Superior temporal gyrus (tissue), 1 donor: ENCODE measurements at regions not wholly inside any gene's neighbourhood (a gene's known extent, or its start where the extent isn't known, plus 50 kb on each side); places are given as distances from the start of the nearest gene placed in this dataset.

ENCODE experiments used
- DNase-seq: peaks from one replicate; pipeline ENCODE4 v3.0.0-alpha.2; 2016; ENCODE audit errors: extremely low spot score

DNA sequence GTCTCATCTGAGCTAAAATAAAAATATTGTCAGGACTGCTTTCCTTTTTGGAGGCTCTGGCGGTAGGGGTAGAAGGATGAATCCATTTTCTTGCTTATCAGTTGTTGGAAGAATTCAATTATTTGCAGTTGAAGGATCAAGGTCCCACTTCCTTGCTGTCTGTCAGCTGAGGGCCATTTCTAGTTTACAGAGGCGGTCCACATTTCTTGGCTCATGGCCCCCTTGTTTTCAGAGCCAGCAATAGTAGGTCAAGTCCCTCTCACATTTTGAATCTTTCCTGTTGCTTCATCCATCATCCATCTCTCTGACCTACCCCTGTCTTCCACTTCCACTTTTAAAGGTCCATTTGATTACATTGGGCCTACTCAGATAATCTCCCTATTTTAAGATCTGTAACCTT, 1099.3 kb upstream of the DIAPH2 start:
- no peak for DNase-seq

DNA sequence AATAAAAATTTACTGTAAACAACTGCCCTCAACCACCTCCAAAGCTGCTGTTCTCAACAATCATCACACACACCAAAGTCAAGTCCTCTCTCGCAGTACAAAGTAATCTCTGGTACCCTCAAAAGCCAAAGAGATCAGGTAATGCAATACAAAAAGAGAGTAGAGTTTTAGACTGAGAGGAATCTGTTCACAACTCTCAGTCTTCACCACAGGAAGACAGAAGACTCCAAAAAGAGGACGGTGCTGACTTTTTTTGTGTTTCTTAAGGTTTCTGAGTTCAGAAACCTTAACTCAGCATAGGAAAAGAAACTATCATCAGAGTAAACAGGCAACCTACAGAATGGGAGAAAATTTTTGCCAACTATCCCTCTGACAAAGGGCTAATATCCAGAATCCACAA, 1072.3 kb upstream of the DIAPH2 start:
- DNase-seq = no peak

DNA sequence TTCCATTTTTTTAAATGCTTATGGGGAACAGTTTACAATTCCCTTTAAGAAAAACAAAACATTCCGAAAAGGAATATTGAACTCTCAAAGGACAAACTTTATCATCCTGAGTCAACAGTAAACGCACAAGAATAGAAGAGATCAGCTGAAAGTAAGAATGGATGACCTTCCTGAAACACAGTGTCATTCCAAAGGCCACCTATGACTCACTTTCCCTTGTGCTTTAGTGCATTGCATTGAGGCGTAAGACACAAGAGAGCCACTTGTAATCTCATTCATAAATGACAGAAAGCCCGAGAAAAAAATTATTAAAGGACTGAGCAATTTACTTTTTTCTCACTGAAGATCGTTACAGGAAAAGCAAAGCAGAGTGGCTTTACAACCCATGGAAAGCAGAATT, 1062.4 kb upstream of the DIAPH2 start:
- DNase-seq = no peak

DNA sequence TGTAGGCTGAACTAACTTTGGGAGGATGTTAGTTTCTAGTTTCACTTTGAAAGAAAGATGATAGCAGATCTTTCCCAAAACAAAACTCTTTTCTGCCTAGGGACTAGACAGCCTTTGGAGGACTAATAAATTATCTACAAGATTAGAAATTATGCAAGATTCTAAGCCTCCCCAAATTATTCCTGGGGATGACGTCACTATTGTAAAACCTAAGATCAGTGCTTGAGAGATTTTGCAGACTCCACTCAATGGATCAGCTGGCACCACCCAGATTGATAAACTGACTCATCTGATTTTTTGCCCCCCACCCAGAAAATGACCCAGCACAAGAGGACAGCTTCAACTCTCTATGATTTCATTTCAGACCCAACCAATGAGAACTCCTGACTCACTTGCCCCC, 1057.9 kb upstream of the DIAPH2 start:
- no peak for DNase-seq

DNA sequence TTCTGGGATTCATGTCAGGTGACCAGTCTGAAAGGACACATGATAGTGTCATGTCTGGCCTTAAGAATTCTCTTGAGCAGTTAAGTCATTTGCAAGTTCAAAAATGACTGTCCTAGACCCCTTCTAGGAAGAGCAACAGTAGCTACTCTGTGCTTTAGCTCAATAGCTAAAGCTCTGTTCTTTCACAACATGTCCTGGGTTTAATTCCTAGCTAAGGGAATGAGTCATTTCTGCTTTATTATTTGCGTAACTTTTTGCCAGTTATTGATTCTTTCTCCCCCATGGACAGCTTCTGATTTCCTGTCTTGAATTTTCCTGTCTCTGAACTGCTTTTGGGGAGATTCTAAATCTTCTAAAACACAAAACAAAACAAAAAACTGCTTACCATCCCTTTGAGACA, 1055.8 kb upstream of the DIAPH2 start:
- DNase-seq = no peak

DNA sequence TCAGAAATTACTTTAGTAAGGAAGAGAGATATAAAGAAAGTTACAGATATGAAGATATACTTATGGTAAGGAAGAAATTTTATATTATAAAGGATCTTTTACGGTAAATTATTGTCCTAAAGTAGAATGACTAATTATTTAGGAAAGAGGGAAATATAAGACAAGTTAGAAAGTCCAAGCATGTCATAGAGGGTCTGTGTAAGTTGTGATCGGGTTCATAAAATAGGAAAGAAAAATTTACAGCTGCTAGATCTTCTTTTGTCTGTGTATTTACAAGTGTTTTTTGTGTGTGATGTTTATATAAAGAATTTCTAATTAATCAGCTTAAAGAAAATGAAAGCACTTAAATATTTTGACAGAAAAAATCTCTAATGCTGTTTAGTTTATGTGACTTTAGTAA, 1054.9 kb upstream of the DIAPH2 start:
- DNase-seq = no peak

DNA sequence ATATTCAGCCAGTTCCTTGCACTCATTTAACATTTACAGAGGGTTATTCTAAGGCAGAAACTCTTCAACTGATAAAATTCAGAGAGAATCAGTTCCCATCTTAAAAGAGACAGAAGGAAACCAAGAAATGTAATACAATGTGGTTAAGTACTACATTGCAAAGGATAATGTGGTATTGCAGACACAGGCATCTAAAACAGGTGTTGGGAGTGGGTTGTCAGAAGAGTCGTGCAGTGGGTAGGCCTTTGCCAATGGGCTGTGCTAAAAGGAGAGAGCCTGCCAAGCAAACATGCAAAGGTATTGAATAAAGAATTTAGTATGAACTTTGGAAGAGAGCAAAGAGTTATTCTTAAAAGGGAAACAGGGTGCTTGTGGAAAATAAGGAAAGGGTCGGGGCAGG, 1044.4 kb upstream of the DIAPH2 start:
- DNase-seq = no peak

DNA sequence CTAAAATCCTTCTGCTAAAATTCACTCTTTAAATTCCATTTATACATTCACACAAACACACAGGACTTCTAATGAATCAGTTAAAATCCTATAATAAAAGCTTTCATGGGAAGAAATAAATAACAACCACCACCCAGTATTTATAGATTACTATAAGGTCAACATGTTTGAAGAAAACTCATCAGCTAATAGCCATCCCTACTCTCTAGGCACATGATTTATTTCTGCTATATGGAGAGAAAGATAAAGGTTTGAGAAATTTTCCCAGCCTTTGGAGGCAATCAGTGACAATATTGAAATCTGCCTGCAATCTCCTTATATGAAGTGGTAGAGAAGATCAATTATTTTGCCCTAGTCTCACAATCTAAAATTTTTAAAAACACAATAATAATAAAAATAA, 1038.9 kb upstream of the DIAPH2 start:
- DNase-seq = no peak

DNA sequence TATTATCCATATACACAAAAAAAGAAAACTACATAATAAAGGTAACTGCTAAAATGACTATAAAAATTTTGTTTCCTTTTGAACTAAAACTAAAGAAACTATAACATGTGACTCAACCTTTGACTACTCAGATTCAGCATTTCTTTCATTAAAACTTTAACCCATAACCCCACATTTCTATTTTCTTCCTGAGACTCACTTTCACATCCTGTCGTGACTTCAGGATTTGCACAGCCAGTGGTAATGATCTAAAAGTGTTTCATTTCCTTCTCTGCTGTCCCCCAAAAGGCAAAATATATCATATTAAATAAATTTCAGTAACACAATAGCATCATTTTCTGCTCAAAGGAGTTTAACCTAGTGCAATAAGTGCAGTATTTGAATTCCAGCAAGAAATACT, 1022.4 kb upstream of the DIAPH2 start:
- no peak for DNase-seq

DNA sequence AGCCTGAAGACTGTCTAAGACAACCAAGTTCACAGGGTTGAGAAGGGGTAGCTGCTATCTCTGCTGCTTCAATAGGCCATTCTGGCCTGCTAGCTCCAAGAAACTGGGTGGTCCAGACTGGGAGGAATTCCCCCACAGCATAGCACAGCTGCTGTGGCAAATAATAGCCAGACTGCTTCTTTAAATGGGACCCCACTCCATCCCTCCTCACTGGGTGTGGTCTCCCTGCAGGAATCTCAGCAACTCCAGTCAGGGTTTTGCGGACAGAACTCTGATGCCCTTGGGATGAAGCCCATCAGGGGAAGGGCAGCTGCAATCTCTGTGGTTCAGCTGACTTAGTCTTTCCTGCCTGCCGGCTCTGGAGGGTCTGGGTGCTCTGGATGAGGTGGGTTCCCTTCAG, 1018.6 kb upstream of the DIAPH2 start:
- no peak for DNase-seq

DNA sequence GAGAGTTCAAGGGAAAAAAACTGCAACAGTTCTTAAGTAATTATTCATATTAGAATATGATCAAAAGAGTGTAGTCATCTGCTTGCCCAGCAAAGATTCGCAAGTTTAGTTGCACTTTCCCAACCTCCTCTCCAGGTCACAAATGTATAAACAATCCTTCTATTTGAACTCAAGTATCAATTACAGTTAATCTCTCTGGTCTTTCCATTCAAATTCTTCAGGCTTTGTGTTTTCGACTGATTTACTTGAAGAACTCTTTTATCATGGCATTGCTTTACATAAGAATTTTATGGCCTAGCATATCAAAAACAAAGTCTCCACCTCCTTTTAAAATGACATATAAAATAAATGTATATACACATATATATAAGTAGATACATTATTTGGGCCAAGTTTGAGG, 1009.6 kb upstream of the DIAPH2 start:
- no peak for DNase-seq

DNA sequence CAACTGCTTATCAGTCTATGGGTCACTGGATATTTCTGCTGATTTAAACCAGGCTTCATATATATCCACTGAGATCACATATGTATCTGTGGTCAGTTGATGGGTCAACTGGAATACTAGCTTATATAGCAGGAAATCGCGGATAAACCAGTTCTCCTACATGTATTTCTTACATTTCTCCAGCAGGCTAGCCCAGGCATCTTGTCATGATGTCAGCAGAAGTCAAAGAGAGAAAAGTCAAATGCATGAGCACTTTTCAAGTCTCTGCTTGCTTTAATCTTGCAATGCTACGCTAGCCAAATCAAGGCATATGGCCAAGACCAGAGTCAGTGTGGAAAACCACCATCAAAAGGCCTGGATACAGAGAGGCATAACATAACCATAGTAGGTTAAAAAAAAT, 1008.8 kb upstream of the DIAPH2 start:
- DNase-seq = no peak

DNA sequence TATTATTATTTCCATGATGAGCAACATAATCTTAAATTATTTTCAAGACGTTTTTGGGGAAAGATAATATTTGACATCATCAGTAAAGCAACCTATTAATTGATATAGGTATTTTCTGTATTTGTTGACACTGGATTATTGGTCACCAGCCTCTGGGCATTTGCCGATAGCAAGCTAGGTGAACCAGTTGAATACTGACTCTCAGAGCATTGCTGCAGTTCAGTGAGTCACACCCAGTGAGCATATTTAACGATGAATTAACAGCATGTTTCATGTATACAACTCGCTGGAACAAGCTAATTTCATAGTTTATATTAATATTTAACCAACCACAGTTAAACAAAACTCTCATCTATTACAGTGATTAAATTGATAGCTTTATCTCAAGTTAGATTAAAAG, 1006.0 kb upstream of the DIAPH2 start:
- no peak for DNase-seq

DNA sequence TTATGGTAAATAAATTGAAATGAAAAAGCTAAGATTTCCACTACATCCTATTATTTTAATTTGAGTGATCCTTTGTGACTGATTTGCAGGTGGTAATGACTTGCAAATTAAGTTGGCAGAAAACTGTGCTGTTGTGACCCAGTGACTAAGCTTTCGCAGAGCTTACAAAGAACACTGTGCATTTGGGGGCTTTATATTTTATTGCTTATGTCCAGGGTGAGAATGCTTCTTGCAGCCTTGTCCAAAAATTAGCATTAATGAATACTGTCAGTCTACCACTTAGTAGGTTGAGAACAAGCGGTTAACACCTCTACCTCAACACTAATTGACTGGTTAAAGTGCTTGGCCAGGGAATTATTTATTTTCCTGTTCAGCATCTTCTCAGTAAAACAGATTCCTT, 991.3 kb upstream of the DIAPH2 start:
- DNase-seq = peak; percentile 7

DNA sequence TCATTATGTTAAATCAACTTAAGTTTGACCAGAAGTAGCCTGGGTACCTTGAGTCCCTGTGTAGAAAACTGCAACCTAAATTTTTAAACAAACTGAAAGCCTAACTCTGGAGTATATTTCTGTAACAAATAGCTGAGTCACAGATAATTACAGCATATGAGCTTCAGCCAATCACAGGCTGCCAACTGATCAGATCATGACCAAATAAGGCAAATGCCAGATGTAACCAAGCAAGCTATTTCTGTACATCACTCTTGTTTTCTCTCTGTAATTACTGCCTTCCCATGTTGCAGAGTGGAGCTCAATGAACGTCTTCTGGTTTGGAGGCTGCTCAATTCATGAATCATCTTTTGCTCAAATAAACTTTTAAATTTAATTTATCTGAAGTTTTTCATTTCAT, 980.9 kb upstream of the DIAPH2 start:
- DNase-seq = no peak

DNA sequence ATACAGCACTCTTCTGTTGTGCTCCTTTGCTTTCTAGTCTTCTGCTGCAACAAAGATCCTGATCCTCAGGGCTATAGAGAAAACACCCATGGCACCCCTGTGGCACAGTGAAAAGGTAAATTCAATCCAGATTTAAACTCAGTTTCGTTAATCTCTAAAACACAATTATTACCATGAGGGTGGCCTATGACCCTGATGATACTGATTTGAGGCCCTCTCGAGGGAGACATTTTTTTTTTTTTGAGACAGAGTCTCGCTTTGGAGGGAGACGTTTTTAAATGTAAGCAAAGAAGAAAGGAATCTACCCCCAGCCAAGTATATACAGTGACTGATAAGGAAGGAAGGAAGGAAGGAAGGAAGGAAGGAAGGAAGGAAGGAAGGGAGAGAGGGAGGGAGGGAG, 967.8 kb upstream of the DIAPH2 start:
- DNase-seq = no peak

DNA sequence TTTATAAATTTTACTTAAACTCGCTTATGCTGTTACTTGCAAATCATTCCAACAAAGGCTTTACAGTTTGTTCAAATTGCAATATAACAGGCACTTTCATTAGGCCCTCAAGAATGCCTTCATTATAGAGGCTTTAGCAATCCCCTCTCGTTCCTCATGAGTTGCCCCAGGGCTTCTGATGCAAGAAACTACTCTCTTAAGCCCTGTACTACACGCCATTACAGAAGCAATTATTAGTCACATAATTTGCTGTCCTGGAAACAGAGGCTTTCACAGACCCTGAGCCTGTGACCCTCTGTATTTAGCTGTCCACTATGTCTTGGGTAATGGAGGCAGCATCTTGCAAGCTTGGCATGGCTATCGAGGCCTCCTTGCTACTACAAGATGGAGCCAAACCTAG, 965.9 kb upstream of the DIAPH2 start:
- no peak for DNase-seq

DNA sequence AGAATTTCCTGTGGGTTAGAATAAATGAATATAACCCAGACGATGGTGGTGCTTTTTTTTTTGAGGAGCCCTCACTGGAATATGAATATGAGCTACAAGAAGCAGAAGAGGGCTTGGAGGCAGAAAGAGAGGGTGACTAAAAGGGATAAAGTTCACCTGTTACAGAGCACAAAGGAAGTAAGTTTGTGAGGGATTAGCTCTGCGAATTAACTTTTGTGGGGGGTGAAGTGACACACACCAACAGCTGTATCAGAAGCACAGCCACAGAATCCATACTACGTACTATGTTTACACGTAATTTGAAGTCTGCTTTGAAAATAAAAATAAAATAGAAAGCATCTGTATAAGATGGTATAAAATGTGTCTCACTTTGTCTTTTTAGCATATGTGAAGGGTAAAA, 963.6 kb upstream of the DIAPH2 start:
- no peak for DNase-seq

DNA sequence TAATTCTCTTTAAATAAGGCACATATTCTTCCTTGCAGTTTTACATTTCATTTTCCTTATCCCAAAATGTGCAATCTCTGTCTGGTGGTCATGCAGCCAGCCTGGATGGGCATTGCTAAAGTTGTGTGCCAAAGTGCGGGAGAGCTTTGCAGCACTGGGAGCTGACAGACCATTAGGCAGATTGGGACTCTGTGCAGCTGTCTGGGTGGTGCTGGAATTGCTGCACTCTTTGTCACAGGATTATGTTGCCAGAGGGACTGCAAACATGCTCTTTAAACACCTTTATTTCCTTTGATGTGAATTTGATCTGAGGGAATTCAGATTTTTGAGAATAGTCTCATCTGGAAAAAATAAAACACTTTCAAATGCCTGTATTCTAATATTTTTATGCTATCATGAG, 956.2 kb upstream of the DIAPH2 start:
- no peak for DNase-seq

DNA sequence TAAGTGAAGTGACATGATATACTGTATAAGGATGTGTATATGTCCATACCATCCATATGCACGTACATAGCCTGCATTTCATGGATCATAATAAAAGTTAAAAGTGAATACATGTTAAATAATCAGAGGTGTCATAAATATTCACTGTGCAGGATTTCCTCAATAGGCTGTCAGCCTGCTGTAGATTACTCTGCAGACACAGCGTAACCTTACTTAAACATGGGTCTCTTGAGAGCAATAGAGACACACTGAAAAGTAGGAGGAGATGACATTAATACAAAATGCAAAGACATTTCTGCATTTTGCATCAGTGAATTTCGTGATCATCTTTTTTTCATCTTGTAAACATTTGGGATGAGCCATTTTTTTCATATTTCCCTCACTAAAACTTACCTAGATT, 955.2 kb upstream of the DIAPH2 start:
- no peak for DNase-seq

DNA sequence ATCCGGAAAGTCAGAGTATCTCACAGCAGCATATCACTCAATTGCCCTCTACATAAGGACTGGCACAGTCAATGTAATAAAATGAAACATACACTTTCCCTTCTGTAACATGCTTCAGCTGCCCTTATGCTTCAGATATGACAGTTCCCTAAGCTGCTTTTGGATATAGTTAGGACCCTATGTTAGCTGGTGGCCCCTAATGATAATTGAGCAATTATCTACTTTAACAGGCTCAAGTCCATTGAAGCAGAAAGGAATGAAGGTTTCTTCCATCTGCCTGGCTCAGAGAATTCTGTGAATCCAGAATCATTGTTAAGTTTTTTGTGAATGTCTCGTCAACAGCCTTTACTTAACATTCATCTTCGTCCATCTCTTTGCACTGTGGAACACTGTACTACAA, 951.2 kb upstream of the DIAPH2 start:
- DNase-seq = no peak

DNA sequence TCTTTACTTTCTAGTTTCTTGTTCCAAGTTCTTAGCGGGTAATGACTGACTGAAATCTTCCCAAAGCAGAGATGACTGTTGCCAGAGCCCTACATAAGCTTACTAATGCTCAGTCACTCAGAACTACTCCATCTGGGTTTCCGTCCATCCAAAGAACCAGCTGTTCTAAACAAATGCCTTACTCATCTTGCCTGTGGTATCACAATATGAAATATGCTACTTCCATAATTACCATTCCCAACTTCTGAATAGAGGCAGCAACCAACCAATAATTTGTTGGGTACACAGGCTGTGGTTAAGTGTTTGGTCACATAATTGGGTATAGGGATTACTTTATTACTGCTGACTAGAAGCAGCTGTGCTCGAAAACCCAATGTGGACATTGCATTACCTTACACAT, 930.2 kb upstream of the DIAPH2 start:
- DNase-seq = no peak

DNA sequence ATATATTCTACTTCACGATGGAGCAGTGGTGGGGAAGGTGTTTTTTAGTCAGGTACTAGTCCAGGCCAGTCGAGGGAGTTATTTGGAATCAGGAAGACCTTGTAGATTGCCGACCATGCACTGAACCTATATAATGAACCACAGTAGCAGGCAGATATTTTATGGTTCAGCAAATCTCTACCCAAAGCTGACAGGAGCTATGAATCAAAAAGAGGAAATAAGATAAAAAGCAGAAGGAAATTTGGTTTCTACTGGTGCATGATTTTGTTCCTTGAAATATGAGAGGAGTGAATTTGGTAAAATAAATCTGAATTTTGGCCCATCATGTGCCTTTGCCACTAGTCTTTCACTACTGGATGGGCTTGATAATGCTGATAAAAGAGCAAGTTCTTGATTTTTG, 924.3 kb upstream of the DIAPH2 start:
- DNase-seq = no peak

DNA sequence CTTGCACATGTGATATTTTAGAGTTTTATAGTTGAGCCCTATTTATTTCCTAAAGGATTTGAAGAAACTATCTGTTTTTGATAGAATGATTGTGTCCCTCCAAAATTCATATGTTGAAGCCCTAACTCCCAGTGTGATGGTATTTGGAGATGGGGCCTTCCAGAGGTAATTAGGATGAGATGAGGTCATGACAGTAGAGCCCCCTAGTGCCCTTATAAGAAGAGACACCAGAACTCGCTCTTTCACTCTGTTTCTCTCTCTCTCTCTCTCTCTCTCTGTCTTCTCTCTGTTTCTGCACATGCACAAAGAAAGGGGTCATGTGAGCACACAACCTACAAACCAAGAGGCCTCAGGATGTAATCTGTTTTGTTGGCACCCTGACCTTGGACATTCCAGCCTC, 921.9 kb upstream of the DIAPH2 start:
- DNase-seq = no peak

DNA sequence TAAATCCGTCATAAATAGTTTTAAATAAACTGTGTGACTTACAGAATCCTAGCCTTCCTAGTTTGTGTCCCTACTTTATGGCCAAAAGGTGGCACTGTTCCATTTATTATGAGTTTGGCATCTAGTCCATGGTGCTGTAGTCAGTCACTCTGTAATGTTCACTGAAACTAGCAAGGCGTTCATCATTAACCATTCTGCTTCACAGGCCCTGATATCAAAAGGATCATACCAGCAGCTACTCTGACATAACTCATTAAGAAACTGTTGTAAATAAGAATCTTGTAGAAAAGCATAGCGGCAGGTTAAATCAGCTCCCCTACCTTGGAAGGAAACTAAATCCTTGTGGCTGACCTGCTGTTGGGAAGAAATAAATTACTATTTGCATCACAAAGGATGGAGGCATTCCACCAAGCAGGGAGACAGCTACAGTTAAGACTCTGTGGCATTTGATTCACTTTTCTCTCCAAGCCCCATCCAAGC, 919.6 kb upstream of the DIAPH2 start:
- DNase-seq = peak; percentile 62
